H1 (cell line): ENCODE measurements at regions not wholly inside any gene's neighbourhood (a gene's known extent, or its start where the extent isn't known, plus 50 kb on each side); places are given as distances from the start of the nearest gene placed in this dataset.

ENCODE experiments used
- CTCF ChIA-PET: fragments of 300-600 bp; sonication (Branson Sonifier 250); formaldehyde crosslinking; loops from one replicate; lab custom pipeline; 2021; ENCODE audit not compliant: partially characterized antibody; lab: Charles Lee
- POLR2A ChIA-PET: fragments of 300-600 bp; sonication (Branson Sonifier 250); formaldehyde crosslinking; loops from one replicate; lab custom pipeline; 2021; ENCODE audit warnings: inconsistent platforms; ENCODE audit not compliant: partially characterized antibody; lab: Charles Lee
- DNase-seq, 2 experiments: peaks; one replicate each; pipeline versions ENCODE4 v3.0.0 to v3.0.0-alpha.2; 2010 to 2022; ENCODE audit warnings: low spot score in 2 of 2, low read depth in 1 of 2, mixed read lengths in 1 of 2
- FAIRE-seq: peaks from 2 replicates; lab custom pipeline; 2011; peaks lifted over from hg19 to GRCh38; lab: Jason Lieb, UNC
- H2AFZ ChIP-seq: 2 replicates; pipeline ENCODE4 v1.8.1; 2012; ENCODE audit warnings: low read length, inconsistent platforms
- H2AK5ac ChIP-seq: 2 replicates; pipeline ENCODE4 v1.6.1; 2013; ENCODE audit warnings: low read depth, low read length
- H2BK120ac ChIP-seq: replicated peaks from 2 replicates; pipeline ENCODE3; 2013; ENCODE audit warnings: low read depth, low read length, inconsistent platforms
- H2BK12ac ChIP-seq: 2 replicates; pipeline ENCODE4 v1.6.1; 2013; ENCODE audit warnings: low read depth, low read length
- H2BK15ac ChIP-seq: 2 replicates; pipeline ENCODE4 v1.6.1; 2013; ENCODE audit warnings: low read length
- H2BK20ac ChIP-seq: 2 replicates; pipeline ENCODE4 v1.6.1; 2013; ENCODE audit warnings: low read length
- H2BK5ac ChIP-seq: 2 replicates; pipeline ENCODE4 v1.6.1; 2013; ENCODE audit warnings: low read depth, low read length
- H3K14ac ChIP-seq: 2 replicates; pipeline ENCODE4 v1.6.1; 2013; ENCODE audit warnings: inconsistent platforms; ENCODE audit not compliant: insufficient read length
- H3K18ac ChIP-seq: 2 replicates; pipeline ENCODE4 v1.6.1; 2013; ENCODE audit warnings: low read length; ENCODE audit errors: extremely low read depth
- H3K23ac ChIP-seq: 2 replicates; pipeline ENCODE4 v1.6.1; 2013; ENCODE audit warnings: inconsistent platforms; ENCODE audit not compliant: insufficient read length
- H3K23me2 ChIP-seq: 2 replicates; pipeline ENCODE4 v1.6.1; 2013; ENCODE audit warnings: low read depth, low read length
- H3K27ac ChIP-seq: 2 replicates; pipeline ENCODE4 v1.6.1; 2011; ENCODE audit warnings: low read depth, low read length, inconsistent platforms
- H3K27me3 ChIP-seq, 4 experiments: replicated peaks in 1 of 4; 1 replicate in 1 of 4; 2 replicates in 3 of 4; pipeline versions ENCODE4 v1.6.1 to v1.8.1; 2011 to 2013; ENCODE audit warnings: low read length in 3 of 4, mild to moderate bottlenecking in 3 of 4, inconsistent platforms in 2 of 4, mixed read lengths in 2 of 4, moderate library complexity in 1 of 4; ENCODE audit not compliant: control insufficient read depth in 3 of 4, insufficient read depth in 3 of 4; ENCODE audit errors: extremely low read depth in 1 of 4
- H3K36me3 ChIP-seq, 4 experiments: 2 replicates each; pipeline versions ENCODE4 v1.6.1 to v1.8.1; 2011 to 2013; ENCODE audit warnings: mild to moderate bottlenecking in 4 of 4, low read length in 3 of 4, moderate library complexity in 2 of 4, control low read depth in 1 of 4, inconsistent platforms in 1 of 4; ENCODE audit not compliant: insufficient read depth in 4 of 4, control insufficient read depth in 2 of 4
- H3K4ac ChIP-seq: replicated peaks from 2 replicates; pipeline ENCODE3; 2013; ENCODE audit warnings: low read length, low read depth, mixed read lengths, inconsistent platforms; ENCODE audit not compliant: insufficient read length
- H3K4me1 ChIP-seq, 4 experiments: replicated peaks in 1 of 4; 1 replicate in 1 of 4; 2 replicates in 3 of 4; pipeline versions ENCODE4 v1.6.1 to v1.8.1; 2011 to 2013; ENCODE audit warnings: low read length in 3 of 4, inconsistent platforms in 2 of 4, mixed read lengths in 1 of 4; ENCODE audit not compliant: insufficient read depth in 4 of 4, control insufficient read depth in 3 of 4
- H3K4me2 ChIP-seq, 2 experiments: 2 replicates each; pipeline versions ENCODE4 v1.6.1 to v1.8.1; 2011 to 2013; ENCODE audit warnings: low read depth in 2 of 2, low read length in 2 of 2, control low read depth in 1 of 2, inconsistent platforms in 1 of 2, mild to moderate bottlenecking in 1 of 2; ENCODE audit not compliant: insufficient read depth in 1 of 2
- H3K4me3 ChIP-seq, 4 experiments: fragments of 200-600, 300-600 bp in 1 of 4; sonication (generic), shearing (Covaris generic), sonication (Bioruptor Twin) in 1 of 4; 2 replicates each; pipeline versions ENCODE4 v1.5.1 to v1.8.1; 2011 to 2016; ENCODE audit warnings: low read length in 4 of 4, low read depth in 3 of 4, control low read depth in 2 of 4, inconsistent platforms in 2 of 4, mild to moderate bottlenecking in 2 of 4, mixed read lengths in 1 of 4, moderate library complexity in 1 of 4; ENCODE audit not compliant: insufficient read depth in 2 of 4; ENCODE audit errors: extremely low read depth in 1 of 4
- H3K56ac ChIP-seq: replicated peaks from 2 replicates; pipeline ENCODE3; 2013; ENCODE audit warnings: low read depth, mild to moderate bottlenecking, mixed read lengths, low read length, inconsistent platforms; ENCODE audit not compliant: insufficient read length
- H3K79me1 ChIP-seq: 2 replicates; pipeline ENCODE4 v1.6.1; 2013; ENCODE audit warnings: low read depth, low read length, control low read depth
- H3K79me2 ChIP-seq, 2 experiments: 2 replicates each; pipeline versions ENCODE4 v1.6.1 to v1.8.1; 2012 to 2013; ENCODE audit warnings: low read length in 2 of 2, mild to moderate bottlenecking in 2 of 2, inconsistent platforms in 1 of 2; ENCODE audit not compliant: insufficient read depth in 2 of 2, control insufficient read depth in 1 of 2
- H3K9ac ChIP-seq, 4 experiments: replicated peaks in 1 of 4; 1 replicate in 1 of 4; 2 replicates in 3 of 4; pipeline versions ENCODE4 v1.6.1 to v1.8.1; 2011 to 2013; ENCODE audit warnings: low read depth in 3 of 4, low read length in 3 of 4, control low read depth in 2 of 4, mild to moderate bottlenecking in 2 of 4, moderate library complexity in 2 of 4, inconsistent platforms in 1 of 4; ENCODE audit errors: extremely low read depth in 1 of 4
- H3K9me3 ChIP-seq, 2 experiments: 2 replicates each; pipeline versions ENCODE4 v1.6.1 to v1.8.1; 2012 to 2013; ENCODE audit warnings: mild to moderate bottlenecking in 2 of 2, moderate library complexity in 2 of 2, control low read depth in 1 of 2, inconsistent platforms in 1 of 2, low read depth in 1 of 2, low read length in 1 of 2, mixed read lengths in 1 of 2; ENCODE audit not compliant: insufficient read depth in 2 of 2
- H4K20me1 ChIP-seq, 2 experiments: replicated peaks in 1 of 2; 2 replicates each; pipeline versions ENCODE3 to v1.8.1; 2011 to 2013; ENCODE audit warnings: inconsistent platforms in 2 of 2, low read length in 2 of 2, mild to moderate bottlenecking in 1 of 2; ENCODE audit not compliant: insufficient read depth in 2 of 2, control insufficient read depth in 1 of 2
- H4K5ac ChIP-seq: 2 replicates; pipeline ENCODE4 v1.6.1; 2013; ENCODE audit warnings: low read length, low read depth, mixed read lengths, inconsistent platforms; ENCODE audit not compliant: insufficient read length
- H4K8ac ChIP-seq: 2 replicates; pipeline ENCODE4 v1.8.0; 2013; ENCODE audit warnings: mild to moderate bottlenecking, moderate library complexity, low read length, inconsistent platforms; ENCODE audit not compliant: insufficient read depth; ENCODE audit errors: extremely low read depth
- H4K91ac ChIP-seq: replicated peaks from 2 replicates; pipeline ENCODE3; 2013; ENCODE audit warnings: low read length, mixed read lengths, inconsistent platforms; ENCODE audit not compliant: insufficient read length
- CHD1 ChIP-seq: IDR thresholded peaks from 2 replicates; pipeline ENCODE4 v1.6.1; 2012; ENCODE audit warnings: low read depth, low read length, improper control_type of control experiment
- CTBP2 ChIP-seq: IDR thresholded peaks from 2 replicates; pipeline ENCODE4 v1.7.0; 2011; ENCODE audit warnings: borderline replicate concordance, mild to moderate bottlenecking, moderate library complexity, mixed read lengths, low read length; ENCODE audit not compliant: insufficient read depth, insufficient read length
- EP300 ChIP-seq, 2 experiments: IDR thresholded peaks; 1 replicate in 1 of 2; 2 replicates in 1 of 2; pipeline ENCODE4 v1.6.1; 2011 to 2012; ENCODE audit warnings: low read depth in 2 of 2, low read length in 2 of 2, mild to moderate bottlenecking in 2 of 2, borderline replicate concordance in 1 of 2, inconsistent platforms in 1 of 2, moderate library complexity in 1 of 2
- EZH2 ChIP-seq: fragments of 200-600 bp; sonication (generic); IDR thresholded peaks from 2 replicates; pipeline ENCODE4 v1.7.1; 2012; ENCODE audit warnings: low read depth, mild to moderate bottlenecking, moderate library complexity, low read length, inconsistent platforms; ENCODE audit not compliant: severe bottlenecking
- GABPA ChIP-seq: IDR thresholded peaks from 2 replicates; pipeline ENCODE4 v1.6.1; 2011; ENCODE audit warnings: mild to moderate bottlenecking, low read length, moderate library complexity, borderline replicate concordance; ENCODE audit not compliant: insufficient read depth
- JUND ChIP-seq: IDR thresholded peaks from 2 replicates; pipeline ENCODE4 v1.6.1; 2011; ENCODE audit warnings: mild to moderate bottlenecking, improper control_type of control experiment, low read length
- KDM4A ChIP-seq: IDR thresholded peaks from one replicate; pipeline ENCODE4 v1.7.1; 2012; ENCODE audit warnings: low read depth, mild to moderate bottlenecking, moderate library complexity, low read length, inconsistent platforms; ENCODE audit not compliant: severe bottlenecking
- MAX ChIP-seq: IDR thresholded peaks from 2 replicates; pipeline ENCODE4 v1.6.1; 2012; ENCODE audit warnings: inconsistent platforms
- NRF1 ChIP-seq: IDR thresholded peaks from 2 replicates; pipeline ENCODE4 v1.6.1; 2011; ENCODE audit warnings: mild to moderate bottlenecking, low read depth, low read length, improper control_type of control experiment
- PHF8 ChIP-seq: fragments of 200-600 bp; sonication (generic); conservative IDR thresholded peaks from 2 replicates; pipeline ENCODE4 v1.7.1; 2012; ENCODE audit warnings: low read depth, mild to moderate bottlenecking, inconsistent platforms, low read length, moderate library complexity
- POU5F1 ChIP-seq: IDR thresholded peaks from 2 replicates; pipeline ENCODE4 v1.6.1; 2011; ENCODE audit warnings: low read depth, mild to moderate bottlenecking, low read length, moderate library complexity
- WGBS, 2 experiments: shearing (Covaris generic) in 1 of 2; methylation state at CpG; one replicate each; pipeline versions ENCODE4 v1.1.6 to v1.1.7; 2013 to 2015; ENCODE audit warnings: low lambda C conversion rate in 2 of 2, mixed read lengths in 2 of 2, inconsistent platforms in 1 of 2, low coverage in 1 of 2, missing lambda C conversion rate in 1 of 2; ENCODE audit not compliant: insufficient replicate concordance in 2 of 2, insufficient coverage in 1 of 2, insufficient read length in 1 of 2; ENCODE audit errors: extremely low coverage in 1 of 2, missing lambda C conversion rate in 1 of 2; 5-methylcytosine and 5-hydroxymethylcytosine counted together
- TF ChIP-seq, protein P1 (sequence below): IDR thresholded peaks from 2 replicates; pipeline ENCODE4 v1.6.1; 2012; ENCODE audit warnings: low read length, inconsistent platforms

GRCh38 chr12:89106950-89107349 lies 245.4 kb downstream of the DUSP6 start:
- no peak for TF ChIP-seq MAX
- TF ChIP-seq EZH2 = no peak
- TF ChIP-seq JUND = no peak
- no peak for TF ChIP-seq KDM4A
- no peak for TF ChIP-seq CTBP2
- no peak for TF ChIP-seq POU5F1
- no peak for TF ChIP-seq GABPA
- no peak for TF ChIP-seq NRF1
- no peak for TF ChIP-seq PHF8
- TF ChIP-seq, protein P1, sequence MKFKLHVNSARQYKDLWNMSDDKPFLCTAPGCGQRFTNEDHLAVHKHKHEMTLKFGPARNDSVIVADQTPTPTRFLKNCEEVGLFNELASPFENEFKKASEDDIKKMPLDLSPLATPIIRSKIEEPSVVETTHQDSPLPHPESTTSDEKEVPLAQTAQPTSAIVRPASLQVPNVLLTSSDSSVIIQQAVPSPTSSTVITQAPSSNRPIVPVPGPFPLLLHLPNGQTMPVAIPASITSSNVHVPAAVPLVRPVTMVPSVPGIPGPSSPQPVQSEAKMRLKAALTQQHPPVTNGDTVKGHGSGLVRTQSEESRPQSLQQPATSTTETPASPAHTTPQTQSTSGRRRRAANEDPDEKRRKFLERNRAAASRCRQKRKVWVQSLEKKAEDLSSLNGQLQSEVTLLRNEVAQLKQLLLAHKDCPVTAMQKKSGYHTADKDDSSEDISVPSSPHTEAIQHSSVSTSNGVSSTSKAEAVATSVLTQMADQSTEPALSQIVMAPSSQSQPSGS = no peak
- no peak for TF ChIP-seq EP300 (IDR thresholded peaks at IDR 0.05; ENCODE audit: borderline replicate concordance in 1 of 2, low read depth in 2 of 2, low read length in 2 of 2)
- no peak for TF ChIP-seq CHD1
- Histone ChIP-seq H3K56ac (no peak overlapping the region), H4K91ac (no peak overlapping the region), H2AFZ (no peak overlapping the region), H2BK12ac (no peak overlapping the region), H3K4me2 (no peak overlapping the region), H3K79me2 (no peaks in the 10 kb centered on the region), H3K9ac (no peak overlapping the region), H2BK120ac (no peak overlapping the region), H3K79me1 (no peaks in the 10 kb centered on the region), H2BK20ac (no peak overlapping the region), H3K23me2 (no peaks in the 10 kb centered on the region), H2BK15ac (no peak overlapping the region), H3K27me3 (no peaks in the 10 kb centered on the region), H3K23ac (no peak overlapping the region), H4K8ac (no peak overlapping the region), H4K5ac (no peak overlapping the region), H4K20me1 (no peaks in the 10 kb centered on the region), H3K4ac (no peak overlapping the region), H3K14ac (no peak overlapping the region), H3K18ac (no peak overlapping the region), H3K27ac (no peak overlapping the region), H3K4me1 (peaks cover 0 to 3% (median 1%) of the 10 kb centered on the region in 4 experiments; a peak in 3 of 7 replicates), H2BK5ac (no peak overlapping the region; the same call in 1 of the 2 replicates), H3K36me3 (no peaks in the 10 kb centered on the region), H2AK5ac (no peak overlapping the region), H3K4me3 (no peak overlapping the region), H3K9me3 (no peaks in the 10 kb centered on the region)
- DNase-seq (no peak), FAIRE-seq (no peak)
- CTCF ChIA-PET = no interaction called here
- WGBS, 2 experiments = 86% methylated on average over 5 of the region's 5 CpGs; no CpG with 5 or more reads in 1 of the 2 experiments
- POLR2A ChIA-PET = no interaction called here
